B cell (primary cell): ENCODE measurements at regions not wholly inside any gene's neighbourhood (a gene's known extent, or its start where the extent isn't known, plus 50 kb on each side); places are given as distances from the start of the nearest gene placed in this dataset.

ENCODE experiments used
- CTCF ChIP-seq: fragments of 200-600 bp; IDR thresholded peaks from one replicate; pipeline ENCODE4 v1.8.0; 2022; ENCODE audit warnings: antibody characterized with exemption, mild to moderate bottlenecking
- EZH2 ChIP-seq: IDR thresholded peaks from 2 replicates; pipeline ENCODE4 v1.6.1; 2012; ENCODE audit warnings: borderline replicate concordance, low read depth, mild to moderate bottlenecking, moderate library complexity, low read length; ENCODE audit not compliant: insufficient read depth, poor library complexity, severe bottlenecking

- TF ChIP-seq CTCF (no peak), EZH2 (no peak)
These were observed 263.0 kb upstream of the NCAM2 start for GRCh38 chr21:20735257-20735656.
